Cerebellar cortex (tissue), 1 donor: ENCODE measurements at regions not wholly inside any gene's neighbourhood (a gene's known extent, or its start where the extent isn't known, plus 50 kb on each side); places are given as distances from the start of the nearest gene placed in this dataset.
"Not testable (repeated sequence)": the region's sequence is repeated elsewhere in the genome, so short reads cannot be mapped to it uniquely, and the experiment has no call there.

Experiments used
- DNase-seq: peaks from one replicate; pipeline ENCODE4 v3.0.0-alpha.2; 2015; ENCODE audit warnings: low spot score

DNA sequence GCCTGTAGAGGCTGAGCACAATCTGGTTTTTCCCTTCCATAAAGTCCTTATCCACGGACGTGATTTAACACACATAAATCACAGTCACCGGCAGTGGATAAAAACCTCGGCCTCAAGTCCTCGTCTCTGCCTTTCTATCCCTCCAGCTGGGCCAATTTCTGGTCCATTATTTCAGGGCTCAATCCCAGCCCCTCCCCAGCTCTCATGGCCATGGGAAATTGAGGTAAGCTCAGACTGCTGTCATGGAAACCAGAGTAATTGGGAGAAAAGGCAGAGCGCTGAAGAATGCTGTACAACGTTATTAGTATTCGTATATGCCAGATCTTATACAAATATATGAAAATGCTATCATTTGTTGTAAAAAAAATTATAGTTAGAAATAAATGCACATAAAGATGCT, 86.2 kb upstream of the USP29 start:
- DNase-seq, result no peak

DNA sequence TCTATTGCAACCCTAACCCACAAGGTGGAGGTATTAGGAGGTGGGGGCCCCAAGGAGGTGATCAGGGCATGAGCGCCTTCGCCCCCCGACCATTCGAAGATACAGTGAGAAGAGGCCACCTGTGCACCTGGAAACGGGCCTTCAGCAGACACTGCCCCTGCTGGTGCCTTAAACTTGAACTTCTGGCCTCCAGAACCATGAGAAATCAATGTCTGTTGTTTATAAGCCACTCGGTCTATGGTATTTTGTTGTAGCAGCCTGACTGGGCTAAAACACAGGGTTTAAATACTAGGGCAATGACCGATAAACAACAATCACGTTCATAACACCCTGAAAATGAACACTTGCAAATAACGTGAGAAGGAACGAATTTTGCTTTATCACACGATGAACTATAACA, 85.2 kb upstream of the USP29 start:
- no peak for DNase-seq

DNA sequence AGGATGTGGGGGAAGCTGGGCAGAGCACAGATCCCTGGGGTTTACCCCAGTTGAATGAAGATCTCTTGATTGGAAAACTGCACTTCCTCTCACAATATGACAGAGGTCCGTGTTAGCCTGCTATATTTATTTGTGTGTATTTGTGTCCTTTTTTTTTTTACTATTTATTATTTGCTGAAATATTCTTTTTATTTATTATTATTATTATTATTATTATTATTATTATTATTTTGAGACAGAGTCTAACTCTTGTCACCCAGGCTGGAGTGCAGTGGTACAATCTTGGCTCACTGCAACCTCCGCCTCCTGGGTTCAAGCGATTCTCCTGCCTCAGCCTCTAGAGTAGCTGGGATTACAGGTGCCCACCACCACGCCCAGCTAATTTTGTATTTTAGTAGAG, 84.0 kb upstream of the USP29 start:
- not testable (repeated sequence) for DNase-seq

DNA sequence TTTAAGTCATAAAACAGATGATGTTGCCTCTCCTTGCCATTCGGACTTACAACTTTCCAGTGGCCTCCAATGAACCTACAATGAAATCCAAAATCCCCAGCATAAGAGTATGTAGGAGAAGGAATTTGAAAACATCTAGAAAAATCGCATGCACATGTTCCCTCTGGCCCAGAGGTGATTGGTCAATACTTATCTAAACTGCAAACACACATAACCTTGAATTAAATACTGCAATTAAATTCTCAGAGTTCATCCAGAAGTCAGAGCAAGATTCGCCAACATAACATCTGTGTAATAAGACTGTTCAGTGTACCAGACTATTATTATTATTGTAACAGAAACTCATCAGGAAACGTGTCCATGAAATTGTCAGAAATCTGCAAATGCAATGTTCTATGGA, 82.2 kb upstream of the USP29 start:
- no peak for DNase-seq

DNA sequence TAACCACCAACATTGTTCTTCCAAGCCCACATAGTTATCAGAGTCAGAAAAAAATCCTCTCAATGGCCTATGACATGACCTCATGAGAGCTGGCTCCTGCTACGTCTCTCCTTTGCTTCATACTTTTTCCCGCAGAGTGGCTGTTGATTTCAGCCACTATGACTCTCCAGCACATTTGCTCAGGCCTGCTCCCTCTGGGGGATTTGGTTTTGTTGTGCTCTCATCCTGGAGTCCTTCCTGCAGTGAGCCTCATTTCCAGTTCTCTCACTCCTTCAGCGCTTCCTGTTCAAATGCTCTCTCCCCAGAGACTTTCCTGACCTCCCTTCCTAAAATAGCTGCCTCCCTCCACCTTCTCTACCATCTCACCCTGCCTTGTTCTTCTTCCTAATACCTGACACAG, 72.0 kb upstream of the USP29 start:
- DNase-seq, result no peak

DNA sequence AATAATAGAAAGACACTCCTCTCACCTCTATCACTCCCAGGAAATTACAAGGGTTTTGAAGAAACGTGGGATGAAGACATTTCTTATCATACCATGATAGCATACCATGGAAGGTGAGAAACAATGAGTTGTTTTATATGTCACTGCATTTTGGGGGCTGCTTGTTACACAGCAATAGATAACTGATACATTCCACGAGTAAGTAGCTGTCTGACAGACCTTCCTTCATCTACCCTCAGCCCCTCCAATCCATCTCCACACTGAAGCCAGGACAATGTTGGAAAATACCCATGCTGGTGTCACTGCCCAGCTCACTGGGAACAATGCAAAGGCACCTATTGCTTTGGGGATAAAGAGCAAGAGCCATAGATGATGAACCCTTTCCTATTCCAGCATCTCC, 68.9 kb upstream of the USP29 start:
- no peak for DNase-seq

DNA sequence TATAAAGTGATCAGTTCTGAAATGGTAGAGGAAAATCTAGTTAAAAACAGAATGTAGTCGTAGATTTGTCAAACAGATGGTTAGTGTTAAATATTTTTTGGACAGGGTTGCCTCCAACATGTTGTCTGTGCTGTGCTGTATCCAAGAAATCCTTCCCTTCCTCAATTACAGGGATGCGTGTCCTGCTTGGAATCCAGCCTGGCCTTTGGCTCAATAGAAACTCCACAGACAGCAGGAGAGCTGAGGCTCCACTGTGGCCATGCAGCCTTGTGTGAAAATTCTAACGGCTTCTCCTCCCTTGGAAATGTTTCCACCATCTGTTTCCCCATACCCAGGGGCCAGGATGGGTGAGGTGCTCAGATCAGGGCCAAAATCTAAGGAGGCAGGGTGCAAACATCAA, 67.7 kb upstream of the USP29 start:
- peak; percentile 92 for DNase-seq

DNA sequence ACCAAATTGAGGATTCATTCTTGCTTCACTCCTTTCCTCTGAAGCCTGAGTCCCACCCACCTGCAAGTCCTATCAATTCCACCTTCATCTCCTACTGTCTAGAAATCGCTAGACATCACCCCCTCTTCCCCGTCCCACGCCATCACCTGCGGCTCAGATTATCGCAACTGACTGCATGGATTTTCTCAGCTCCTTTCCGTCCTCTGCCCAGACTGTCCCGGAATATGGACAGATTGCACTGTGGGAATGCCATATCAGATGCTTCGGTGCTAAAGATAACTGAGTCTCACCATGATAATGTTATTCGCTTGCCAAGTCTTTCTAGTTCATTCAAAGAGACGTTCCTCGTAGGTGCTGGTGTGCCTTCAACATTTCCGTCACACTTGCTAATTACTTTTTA, 66.4 kb upstream of the USP29 start:
- DNase-seq, result peak; percentile 60

DNA sequence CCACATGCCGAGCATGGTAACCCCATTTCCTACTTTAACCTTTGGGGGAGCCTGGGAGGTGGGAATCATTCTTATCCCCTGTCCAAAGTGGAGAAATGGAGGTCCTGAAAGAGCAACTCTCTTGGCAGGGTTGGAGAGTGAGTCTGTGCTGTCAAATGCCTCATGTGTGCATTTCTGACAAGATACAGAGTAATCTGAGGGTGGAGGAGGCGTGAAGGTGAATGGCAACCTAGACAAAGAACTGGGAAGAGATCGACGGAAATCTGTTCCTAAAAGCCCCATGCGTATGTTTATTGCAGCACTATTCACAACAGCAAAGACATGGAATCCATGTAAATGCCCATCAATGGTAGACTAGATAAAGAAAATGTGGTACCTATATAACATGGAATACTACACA, 63.8 kb upstream of the USP29 start:
- no peak for DNase-seq

DNA sequence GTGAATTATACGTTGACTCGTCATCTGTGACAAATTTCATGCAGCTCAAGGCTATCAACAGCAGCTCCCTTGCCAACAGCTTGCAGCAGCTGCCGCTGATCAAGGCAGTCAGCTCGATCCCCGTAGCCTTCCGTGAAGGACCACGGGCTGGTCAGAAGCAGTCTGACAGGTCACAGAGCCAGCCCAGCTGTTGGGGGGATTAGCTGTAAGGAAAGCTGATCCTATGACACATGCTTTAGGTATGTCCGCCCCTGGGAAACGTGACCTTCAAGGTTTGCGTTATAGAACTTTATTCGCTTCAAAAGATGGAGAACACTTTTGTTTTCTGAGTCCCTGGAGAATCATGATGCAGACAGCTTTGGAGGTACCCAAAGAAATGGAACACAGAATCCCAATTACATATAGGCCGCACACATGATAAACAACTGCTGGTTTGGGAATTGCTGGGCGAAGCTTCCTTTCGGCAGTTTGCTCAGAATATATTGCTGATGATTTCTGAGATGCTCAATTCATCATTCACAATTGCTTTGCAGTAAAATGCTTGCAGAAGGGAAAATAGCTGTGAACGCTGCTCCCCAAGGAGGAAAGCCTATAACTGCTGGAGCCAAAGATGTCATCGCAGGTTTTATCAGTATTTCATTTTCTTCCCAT, 62.6 kb upstream of the USP29 start:
- DNase-seq, result no peak

DNA sequence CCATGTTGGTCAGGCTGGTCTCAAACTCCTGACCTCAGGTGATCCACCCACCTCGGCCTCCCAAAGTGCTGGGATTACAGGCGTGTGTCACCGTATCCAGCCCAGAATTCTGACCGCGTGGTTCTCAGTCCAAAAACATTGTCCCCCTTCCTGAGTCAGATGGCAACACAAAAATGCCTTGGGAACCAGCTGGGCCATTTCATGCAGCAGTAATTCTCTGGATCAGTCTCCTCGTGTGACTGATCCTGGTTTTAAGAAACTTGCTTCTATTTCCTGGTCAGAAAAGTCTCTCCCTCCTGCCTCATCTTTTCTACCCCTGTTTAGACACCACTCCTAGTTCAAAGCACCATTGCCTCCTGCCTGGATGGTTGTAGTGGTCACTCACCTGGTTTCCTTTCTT, 60.9 kb upstream of the USP29 start:
- DNase-seq, result peak; percentile 16

DNA sequence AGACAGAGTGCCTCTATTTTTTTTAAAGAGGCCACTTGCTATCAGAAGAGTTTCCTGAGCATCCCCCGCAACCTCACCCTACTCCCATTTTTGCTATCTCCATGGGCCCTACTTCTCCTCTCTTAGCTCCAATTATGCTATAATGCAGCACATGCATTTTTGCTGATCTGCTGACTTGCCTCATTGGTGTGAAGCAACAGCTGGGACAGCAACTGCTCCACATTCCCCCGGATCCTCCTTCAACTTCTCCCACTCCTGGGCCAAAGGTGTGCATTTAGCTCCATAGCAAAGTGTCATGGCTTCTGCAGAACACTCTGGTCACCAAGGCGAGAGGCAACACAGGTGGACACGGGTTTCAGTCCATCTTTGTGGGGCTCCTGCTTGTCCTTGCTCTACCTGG, 56.7 kb upstream of the USP29 start:
- DNase-seq, result no peak

DNA sequence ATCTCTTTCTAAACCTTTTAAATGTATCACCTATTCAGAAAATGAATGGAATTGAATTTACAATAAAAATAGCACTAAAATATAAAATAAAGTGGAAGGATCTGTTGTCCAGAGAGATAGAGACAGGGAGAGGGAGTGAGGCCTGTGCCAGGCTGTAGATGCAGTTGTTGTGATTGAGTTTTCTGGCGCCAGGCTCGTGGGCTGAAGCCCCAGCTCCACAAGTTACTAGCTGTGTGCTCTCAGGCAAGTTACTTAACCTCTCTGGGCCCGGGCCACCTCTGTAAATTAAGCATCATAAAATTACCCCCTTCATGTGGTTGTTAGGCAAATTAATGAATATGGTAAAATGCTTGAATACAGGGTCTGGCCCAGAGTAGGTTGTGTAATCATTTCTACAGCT, 52.3 kb upstream of the USP29 start:
- no peak for DNase-seq

DNA sequence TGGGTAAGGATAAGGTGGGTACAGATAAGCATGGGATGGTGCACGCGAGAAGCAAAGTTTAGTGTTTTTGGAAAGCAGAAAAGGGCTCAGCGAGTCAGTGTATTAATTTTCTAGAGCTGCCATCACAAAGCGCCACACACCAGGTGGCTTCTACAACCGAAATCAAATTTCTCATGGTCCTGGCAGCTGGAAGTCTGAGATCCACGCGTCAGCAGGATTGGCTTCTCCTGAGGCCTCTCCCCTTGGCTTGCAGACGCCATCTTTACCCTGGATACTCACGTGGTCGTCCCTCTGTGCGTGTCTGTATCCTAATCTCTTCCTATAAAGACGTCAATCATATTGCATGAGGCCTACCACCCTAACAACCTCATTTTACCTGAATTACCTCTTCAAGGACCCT, 51.5 kb upstream of the USP29 start:
- DNase-seq, result no peak

DNA sequence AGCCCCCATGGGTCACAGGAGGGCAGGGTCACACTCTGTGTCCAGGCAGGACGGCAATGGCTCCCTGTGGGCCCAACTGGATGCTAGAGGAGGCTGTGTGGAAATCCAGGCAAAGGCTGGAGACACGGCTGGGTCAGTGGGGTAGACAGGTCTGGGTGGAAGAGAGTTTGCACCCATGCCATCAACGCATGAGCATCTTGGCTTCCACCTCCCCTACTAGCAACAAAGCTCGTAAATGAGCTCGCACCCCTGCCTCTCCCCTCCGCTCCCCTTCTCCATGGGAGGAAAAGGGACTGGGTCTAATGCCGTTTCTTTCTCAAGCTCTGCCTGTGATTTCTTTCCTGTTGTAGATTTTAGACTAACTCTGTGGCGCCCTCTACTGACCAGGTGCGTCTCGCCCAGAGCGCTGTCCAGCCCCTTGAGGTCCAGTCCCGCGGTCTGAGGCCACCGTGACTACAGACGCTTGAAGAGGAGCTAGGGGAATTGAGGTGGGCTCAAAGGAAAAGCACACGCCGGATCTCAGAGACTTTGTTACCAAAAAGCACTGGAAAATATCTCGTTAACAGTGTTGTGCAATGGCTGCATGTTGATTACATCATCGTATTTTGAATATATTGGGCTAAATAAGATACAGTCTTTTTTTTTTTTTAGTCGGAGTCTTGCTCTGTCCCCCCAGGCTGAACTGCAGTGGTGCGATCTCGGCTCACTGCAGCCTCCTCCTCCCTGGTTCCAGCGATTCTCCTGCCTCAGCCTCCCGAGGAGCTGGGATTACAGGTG, 50.7 kb upstream of the USP29 start:
- peak; percentile 48 for DNase-seq
